SK-N-SH (cell line): ENCODE measurements at regions not wholly inside any gene's neighbourhood (a gene's known extent, or its start where the extent isn't known, plus 50 kb on each side); places are given as distances from the start of the nearest gene placed in this dataset.

Experiments
- CTCF ChIA-PET: fragments of 300-600, 350-600 bp; formaldehyde crosslinking; extraction: SDS; loops from one replicate; lab custom pipeline; 2021; lab: Yijun Ruan, JAX
- POLR2A ChIA-PET: fragments of 350-600 bp; sonication (Branson Sonifier 250); formaldehyde crosslinking; extraction: SDS; loops from one replicate; lab custom pipeline; 2020; ENCODE audit warnings: antibody characterized with exemption, inconsistent platforms; lab: Yijun Ruan, JAX
- DNase-seq: peaks from one replicate; pipeline ENCODE4 v3.0.0; 2012
- H2AFZ ChIP-seq: fragments of 200-600 bp; sonication (generic); 2 replicates; pipeline ENCODE4 v1.8.1; 2016; ENCODE audit warnings: antibody characterized with exemption, mild to moderate bottlenecking, low read depth
- H3F3A ChIP-seq: fragments of 200-600 bp; sonication (generic); replicated peaks from 2 replicates; pipeline ENCODE3; 2016; ENCODE audit warnings: antibody characterized with exemption, mild to moderate bottlenecking; ENCODE audit not compliant: insufficient read depth
- H3K27ac ChIP-seq, 2 experiments: fragments of 200-500 bp in 1 of 2; fragments of 200-600 bp in 1 of 2; sonication (Bioruptor generic) in 1 of 2; sonication (generic), shearing (Covaris generic) in 1 of 2; 2 replicates each; pipeline versions ENCODE4 v1.5.1 to v1.6.1; 2014 to 2016; ENCODE audit warnings: low read depth in 2 of 2, inconsistent platforms in 1 of 2, low read length in 1 of 2, mild to moderate bottlenecking in 1 of 2, mixed read lengths in 1 of 2
- H3K27me3 ChIP-seq: fragments of 200-600 bp; sonication (generic), shearing (Covaris generic); 2 replicates; pipeline ENCODE4 v1.6.1; 2016; ENCODE audit warnings: mixed run types; ENCODE audit not compliant: insufficient read depth
- H3K36me3 ChIP-seq, 2 experiments: fragments of 200-500 bp in 1 of 2; fragments of 200-600 bp in 1 of 2; sonication (Bioruptor generic) in 1 of 2; sonication (generic) in 1 of 2; replicated peaks in 1 of 2; 2 replicates each; pipeline versions ENCODE3 to v1.5.1; 2014 to 2016; ENCODE audit warnings: low read length in 1 of 2, mild to moderate bottlenecking in 1 of 2; ENCODE audit not compliant: insufficient read depth in 2 of 2, control insufficient read depth in 1 of 2
- H3K4me1 ChIP-seq, 2 experiments: fragments of 200-500 bp in 1 of 2; fragments of 200-600 bp in 1 of 2; sonication (Bioruptor generic) in 1 of 2; sonication (generic), shearing (Covaris generic) in 1 of 2; 2 replicates each; pipeline versions ENCODE4 v1.5.1 to v1.6.1; 2014 to 2016; ENCODE audit warnings: low read depth in 1 of 2, low read length in 1 of 2, mixed run types in 1 of 2; ENCODE audit not compliant: insufficient read depth in 2 of 2, control insufficient read depth in 1 of 2
- H3K4me2 ChIP-seq: fragments of 200-600 bp; sonication (generic), shearing (Covaris generic); 2 replicates; pipeline ENCODE4 v1.6.1; 2017; ENCODE audit warnings: mixed run types
- H3K4me3 ChIP-seq, 2 experiments: fragments of 200-500 bp in 1 of 2; fragments of 200-600 bp in 1 of 2; sonication (Bioruptor generic) in 1 of 2; sonication (generic), shearing (Covaris generic) in 1 of 2; 2 replicates each; pipeline versions ENCODE4 v1.5.1 to v1.8.1; 2014 to 2016; ENCODE audit warnings: low read depth in 2 of 2, inconsistent platforms in 1 of 2, low read length in 1 of 2, mild to moderate bottlenecking in 1 of 2, mixed read lengths in 1 of 2, moderate library complexity in 1 of 2
- H3K79me2 ChIP-seq: fragments of 200-600 bp; sonication (generic); 2 replicates; pipeline ENCODE4 v1.8.1; 2017; ENCODE audit warnings: mild to moderate bottlenecking; ENCODE audit not compliant: insufficient read depth
- H3K9ac ChIP-seq: fragments of 200-600 bp; sonication (generic); 2 replicates; pipeline ENCODE4 v1.6.1; 2017; ENCODE audit warnings: mixed run types
- H3K9me2 ChIP-seq: fragments of 200-600 bp; sonication (generic); 2 replicates; pipeline ENCODE4 v1.6.1; 2017; ENCODE audit warnings: mixed run types
- H3K9me3 ChIP-seq: fragments of 200-600 bp; sonication (generic); 2 replicates; pipeline ENCODE4 v1.6.1; 2017; ENCODE audit warnings: mixed run types, mild to moderate bottlenecking, moderate library complexity
- H4K20me1 ChIP-seq: fragments of 200-600 bp; sonication (generic); 2 replicates; pipeline ENCODE4 v1.6.1; 2017; ENCODE audit warnings: mild to moderate bottlenecking, mixed run types; ENCODE audit not compliant: insufficient read depth
- EP300 ChIP-seq, 2 experiments: IDR thresholded peaks; 2 replicates each; pipeline versions ENCODE4 v1.4.0 to v1.6.1; 2012; ENCODE audit warnings: borderline replicate concordance in 1 of 2, low read depth in 1 of 2, low read length in 1 of 2
- EZH2phosphoT487 ChIP-seq: fragments of 200-600 bp; sonication (generic); IDR thresholded peaks from 2 replicates; pipeline ENCODE4 v1.6.1; 2017; ENCODE audit warnings: low read depth, mixed run types, mild to moderate bottlenecking, antibody characterized with exemption, moderate library complexity, borderline replicate concordance
- FOXJ3 ChIP-seq: sonication (generic); formaldehyde crosslinking; IDR thresholded peaks from 2 replicates; pipeline ENCODE4 v1.5.1; 2020; ENCODE audit warnings: mild to moderate bottlenecking, missing genetic modification reagents
- JUND ChIP-seq: IDR thresholded peaks from 2 replicates; pipeline ENCODE4 v1.4.0; 2012
- MXI1 ChIP-seq: IDR thresholded peaks from 2 replicates; pipeline ENCODE4 v1.6.1; 2012; ENCODE audit warnings: mild to moderate bottlenecking, low read depth, low read length, improper control_type of control experiment
- NRF1 ChIP-seq: IDR thresholded peaks from 2 replicates; pipeline ENCODE4 v1.6.1; 2012; ENCODE audit warnings: low read depth, mild to moderate bottlenecking, low read length
- POLR2AphosphoS5 ChIP-seq: IDR thresholded peaks from 2 replicates; pipeline ENCODE4 v1.6.1; 2012; ENCODE audit warnings: low read depth, low read length
- RAD21 ChIP-seq: IDR thresholded peaks from 2 replicates; pipeline ENCODE4 v1.6.1; 2012; ENCODE audit warnings: mild to moderate bottlenecking, low read length
- SMC3 ChIP-seq: IDR thresholded peaks from 2 replicates; pipeline ENCODE4 v1.6.1; 2012; ENCODE audit warnings: low read depth, low read length, improper control_type of control experiment
- TAF1 ChIP-seq: IDR thresholded peaks from 2 replicates; pipeline ENCODE4 v1.6.1; 2012; ENCODE audit warnings: low read depth, mild to moderate bottlenecking, low read length, moderate library complexity, borderline replicate concordance
- TCF12 ChIP-seq: IDR thresholded peaks from 2 replicates; pipeline ENCODE4 v1.4.0; 2012
- TEAD4 ChIP-seq: IDR thresholded peaks from 2 replicates; pipeline ENCODE4 v1.4.0; 2012; ENCODE audit warnings: mild to moderate bottlenecking, borderline replicate concordance; ENCODE audit not compliant: insufficient read depth
- USF1 ChIP-seq: IDR thresholded peaks from 2 replicates; pipeline ENCODE4 v1.4.0; 2012; ENCODE audit warnings: low read depth, borderline replicate concordance
- USF2 ChIP-seq: fragments of 150-350 bp; IDR thresholded peaks from 2 replicates; pipeline ENCODE4 v1.6.1; 2017; ENCODE audit warnings: antibody characterized with exemption, low read length, low read depth, borderline replicate concordance
- YY1 ChIP-seq: IDR thresholded peaks from 2 replicates; pipeline ENCODE4 v1.4.0; 2012; ENCODE audit warnings: low read depth, mild to moderate bottlenecking
- WGBS: methylation state at CpG from one replicate; pipeline ENCODE4 v1.1.6; 2017; ENCODE audit warnings: low lambda C conversion rate; 5-methylcytosine and 5-hydroxymethylcytosine counted together
- TF ChIP-seq, protein P1 (sequence below): IDR thresholded peaks from 2 replicates; pipeline ENCODE4 v1.6.1; 2012; ENCODE audit warnings: mild to moderate bottlenecking, low read depth, low read length, moderate library complexity
- TF ChIP-seq, protein P2 (sequence below): IDR thresholded peaks from 2 replicates; pipeline ENCODE4 v1.4.0; 2012; ENCODE audit warnings: low read depth

GRCh38 chr14:85358136-85358785 is 171.7 kb upstream of the FLRT2 start:
- Histone ChIP-seq H3K4me1 (no peaks in the 10 kb centered on the region), H3K9me2 (no peaks in the 10 kb centered on the region), H3K36me3 (no peaks in the 10 kb centered on the region), H4K20me1 (no peaks in the 10 kb centered on the region), H3K9me3 (no peaks in the 10 kb centered on the region), H3K27ac (no peak overlapping the region), H3K9ac (no peak overlapping the region), H3K27me3 (no peaks in the 10 kb centered on the region), H3K79me2 (no peaks in the 10 kb centered on the region), H3F3A (no peaks in the 10 kb centered on the region), H3K4me3 (no peak overlapping the region), H2AFZ (no peak overlapping the region), H3K4me2 (no peak overlapping the region)
- CTCF ChIA-PET = no interaction called here
- 53% methylated on average over 1 of the region's 1 CpG for WGBS
- no peak for TF ChIP-seq MXI1
- DNase-seq = no peak
- POLR2A ChIA-PET = no interaction called here

DNA sequence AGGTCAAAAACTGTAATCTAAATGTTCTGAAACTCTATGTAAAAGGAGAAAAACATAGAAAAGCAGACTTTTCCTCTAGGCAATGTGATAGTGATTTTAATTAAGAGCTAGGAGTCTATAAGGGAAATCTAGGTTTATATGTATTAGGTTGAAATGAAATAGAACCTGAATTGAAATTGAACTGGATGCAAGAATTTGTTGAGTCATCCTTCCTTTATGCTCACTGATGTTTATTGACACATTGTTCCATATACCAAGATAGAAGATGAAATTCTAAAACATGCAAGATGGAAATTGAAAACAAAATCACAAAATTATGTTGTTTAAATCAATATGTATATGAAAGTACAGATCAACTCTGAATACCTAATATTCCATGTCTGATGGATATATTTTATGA is 170.4 kb upstream of the FLRT2 start:
- no peaks in the 10 kb centered on the region for H4K20me1 ChIP-seq
- H3K27me3 ChIP-seq = no peaks in the 10 kb centered on the region
- no peaks in the 10 kb centered on the region for H3K79me2 ChIP-seq
- no peaks in the 10 kb centered on the region for H3K36me3 ChIP-seq
- no peaks in the 10 kb centered on the region for H3K4me1 ChIP-seq
- H3K9me3 ChIP-seq = no peaks in the 10 kb centered on the region
- ChIA-PET CTCF (no interaction called here), POLR2A (no interaction called here)
- no peaks in the 10 kb centered on the region for H3F3A ChIP-seq
- no peak overlapping the region for H3K4me2 ChIP-seq
- H3K4me3 ChIP-seq = no peak overlapping the region
- no peak overlapping the region for H2AFZ ChIP-seq
- no peaks in the 10 kb centered on the region for H3K9me2 ChIP-seq
- H3K27ac ChIP-seq = no peak overlapping the region
- DNase-seq = no peak
- TF ChIP-seq EP300 (IDR thresholded peaks at IDR 0.05; ENCODE audit: borderline replicate concordance in 1 of 2, low read depth in 1 of 2, low read length in 1 of 2) (no peak), POLR2AphosphoS5 (no peak), SMC3 (no peak)
- TF ChIP-seq, protein P1, sequence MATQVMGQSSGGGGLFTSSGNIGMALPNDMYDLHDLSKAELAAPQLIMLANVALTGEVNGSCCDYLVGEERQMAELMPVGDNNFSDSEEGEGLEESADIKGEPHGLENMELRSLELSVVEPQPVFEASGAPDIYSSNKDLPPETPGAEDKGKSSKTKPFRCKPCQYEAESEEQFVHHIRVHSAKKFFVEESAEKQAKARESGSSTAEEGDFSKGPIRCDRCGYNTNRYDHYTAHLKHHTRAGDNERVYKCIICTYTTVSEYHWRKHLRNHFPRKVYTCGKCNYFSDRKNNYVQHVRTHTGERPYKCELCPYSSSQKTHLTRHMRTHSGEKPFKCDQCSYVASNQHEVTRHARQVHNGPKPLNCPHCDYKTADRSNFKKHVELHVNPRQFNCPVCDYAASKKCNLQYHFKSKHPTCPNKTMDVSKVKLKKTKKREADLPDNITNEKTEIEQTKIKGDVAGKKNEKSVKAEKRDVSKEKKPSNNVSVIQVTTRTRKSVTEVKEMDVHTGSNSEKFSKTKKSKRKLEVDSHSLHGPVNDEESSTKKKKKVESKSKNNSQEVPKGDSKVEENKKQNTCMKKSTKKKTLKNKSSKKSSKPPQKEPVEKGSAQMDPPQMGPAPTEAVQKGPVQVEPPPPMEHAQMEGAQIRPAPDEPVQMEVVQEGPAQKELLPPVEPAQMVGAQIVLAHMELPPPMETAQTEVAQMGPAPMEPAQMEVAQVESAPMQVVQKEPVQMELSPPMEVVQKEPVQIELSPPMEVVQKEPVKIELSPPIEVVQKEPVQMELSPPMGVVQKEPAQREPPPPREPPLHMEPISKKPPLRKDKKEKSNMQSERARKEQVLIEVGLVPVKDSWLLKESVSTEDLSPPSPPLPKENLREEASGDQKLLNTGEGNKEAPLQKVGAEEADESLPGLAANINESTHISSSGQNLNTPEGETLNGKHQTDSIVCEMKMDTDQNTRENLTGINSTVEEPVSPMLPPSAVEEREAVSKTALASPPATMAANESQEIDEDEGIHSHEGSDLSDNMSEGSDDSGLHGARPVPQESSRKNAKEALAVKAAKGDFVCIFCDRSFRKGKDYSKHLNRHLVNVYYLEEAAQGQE = no peak
- no peak overlapping the region for H3K9ac ChIP-seq

GRCh38 chr14:85363358-85363757 is 166.6 kb upstream of the FLRT2 start:
- Histone ChIP-seq H3K9me2 (no peaks in the 10 kb centered on the region), H3K27ac (no peak overlapping the region), H3K4me3 (no peak overlapping the region), H2AFZ (no peak overlapping the region), H3K4me1 (no peaks in the 10 kb centered on the region), H4K20me1 (no peaks in the 10 kb centered on the region), H3K36me3 (no peaks in the 10 kb centered on the region), H3K79me2 (no peaks in the 10 kb centered on the region), H3K4me2 (no peak overlapping the region), H3K27me3 (no peaks in the 10 kb centered on the region), H3F3A (no peaks in the 10 kb centered on the region), H3K9me3 (no peaks in the 10 kb centered on the region), H3K9ac (no peak overlapping the region)
- DNase-seq = no peak
- WGBS = 11% methylated on average over 2 of the region's 2 CpGs
- ChIA-PET CTCF (interaction anchor here (0.6 kb wide), 1 partner anchor 9 kb away, joined by 3 read pairs; no protein-coding TSS in a partner anchor), POLR2A (no interaction called here)
- TF ChIP-seq NRF1 (no peak), EZH2phosphoT487 (no peak), USF2 (no peak), TEAD4 (no peak), TCF12 (no peak), JUND (no peak), EP300 (IDR thresholded peaks at IDR 0.05; ENCODE audit: borderline replicate concordance in 1 of 2, low read depth in 1 of 2, low read length in 1 of 2) (no peak), TAF1 (no peak), FOXJ3 (CRISPR knock-in tag) (no peak), MXI1 (no peak), RAD21 (no peak), YY1 (no peak), USF1 (no peak)
- TF ChIP-seq, protein P2, sequence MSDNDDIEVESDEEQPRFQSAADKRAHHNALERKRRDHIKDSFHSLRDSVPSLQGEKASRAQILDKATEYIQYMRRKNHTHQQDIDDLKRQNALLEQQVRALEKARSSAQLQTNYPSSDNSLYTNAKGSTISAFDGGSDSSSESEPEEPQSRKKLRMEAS = no peak
